NCI-H345 (cell line): ENCODE measurements at regions not wholly inside any gene's neighbourhood (a gene's known extent, or its start where the extent isn't known, plus 50 kb on each side); places are given as distances from the start of the nearest gene placed in this dataset.
"Not testable (repeated sequence)": the region's sequence is repeated elsewhere in the genome, so short reads cannot be mapped to it uniquely, and the experiment has no call there.

Source experiments
- DNase-seq: peaks from one replicate; lab custom pipeline; 2025; lab: John Stamatoyannopoulos, UW

- no peak for DNase-seq
Measured at GRCh38 chr6:6946206-6947155, 161.3 kb upstream of the RREB1 start.

GRCh38 chr6:6950373-6951145 lies 157.2 kb upstream of the RREB1 start:
- DNase-seq = no peak

- DNase-seq = no peak
Measured at GRCh38 chr6:6951355-6951754, 156.4 kb upstream of the RREB1 start.

DNA sequence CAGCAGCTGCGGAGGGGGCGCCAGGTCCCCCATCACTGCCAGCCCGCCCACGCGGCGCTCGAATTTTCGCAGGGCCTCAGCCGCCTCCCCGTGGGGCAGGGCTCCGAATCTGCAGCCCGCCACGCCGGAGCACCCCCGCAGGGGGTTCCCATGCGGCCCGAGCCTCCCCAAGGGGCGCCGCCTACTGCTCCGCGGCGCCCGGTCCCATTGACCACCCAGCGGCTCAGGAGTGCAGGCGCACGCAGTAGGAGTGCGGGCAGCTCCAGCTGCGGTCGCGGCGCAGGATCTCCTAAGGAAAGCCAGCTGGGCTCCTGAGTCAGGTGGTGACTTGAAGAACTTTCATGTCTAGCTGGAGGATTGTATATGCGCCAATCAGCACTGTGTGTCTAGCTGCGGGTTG lies 155.3 kb upstream of the RREB1 start:
- no peak for DNase-seq

DNA sequence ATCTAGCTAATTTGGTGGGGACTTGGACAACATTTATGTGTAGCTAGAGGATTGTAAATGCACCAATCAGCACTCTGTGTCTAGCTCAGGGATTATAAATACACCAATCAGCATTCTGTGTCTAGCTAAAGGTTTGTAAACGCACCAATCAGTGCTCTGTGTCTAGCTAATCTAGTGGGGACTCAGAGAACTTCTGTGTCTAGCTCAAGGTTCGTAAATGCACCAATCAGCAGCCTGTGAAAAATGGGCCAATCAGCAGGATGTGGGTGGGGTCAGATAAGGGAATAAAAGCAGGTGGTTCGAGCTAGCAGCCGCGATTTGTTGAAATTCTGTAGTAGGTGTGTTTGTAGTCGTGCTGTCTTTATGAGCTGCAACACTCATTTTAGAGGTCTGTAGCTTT lies 154.8 kb upstream of the RREB1 start:
- DNase-seq = not testable (repeated sequence)

DNA sequence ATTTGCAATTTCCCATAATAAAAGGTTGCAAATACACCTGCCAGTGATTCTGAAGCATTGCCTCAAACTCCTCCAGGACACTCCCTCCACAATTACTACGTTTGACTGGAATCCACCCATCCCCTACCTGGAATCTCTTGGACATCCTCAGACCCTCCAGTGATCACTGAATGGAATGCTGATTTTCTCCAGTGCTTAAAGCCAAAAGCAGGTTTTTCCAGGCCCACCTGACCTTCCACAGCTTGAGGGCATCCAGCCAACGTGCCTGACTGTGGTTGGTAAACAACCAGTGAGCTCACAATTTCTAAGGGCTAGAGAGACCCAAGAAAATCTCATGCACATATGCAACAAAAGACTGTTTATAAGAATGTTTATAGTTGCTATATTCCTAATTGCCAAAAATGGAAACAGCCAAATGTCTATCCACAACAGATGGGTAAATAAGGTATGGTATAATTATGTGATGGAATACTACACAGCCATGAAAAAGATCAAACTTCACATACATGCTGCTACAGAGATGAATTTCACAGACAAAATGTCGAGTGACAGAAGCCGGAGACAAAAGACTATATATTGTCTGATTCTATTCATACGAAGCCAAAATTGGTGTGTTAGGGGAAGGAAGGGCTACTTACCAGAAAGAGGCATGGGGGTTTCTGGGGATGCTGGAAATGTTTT lies 147.1 kb upstream of the RREB1 start:
- no peak for DNase-seq

- no peak for DNase-seq
Measured at GRCh38 chr6:6962086-6962485, 145.7 kb upstream of the RREB1 start.

DNA sequence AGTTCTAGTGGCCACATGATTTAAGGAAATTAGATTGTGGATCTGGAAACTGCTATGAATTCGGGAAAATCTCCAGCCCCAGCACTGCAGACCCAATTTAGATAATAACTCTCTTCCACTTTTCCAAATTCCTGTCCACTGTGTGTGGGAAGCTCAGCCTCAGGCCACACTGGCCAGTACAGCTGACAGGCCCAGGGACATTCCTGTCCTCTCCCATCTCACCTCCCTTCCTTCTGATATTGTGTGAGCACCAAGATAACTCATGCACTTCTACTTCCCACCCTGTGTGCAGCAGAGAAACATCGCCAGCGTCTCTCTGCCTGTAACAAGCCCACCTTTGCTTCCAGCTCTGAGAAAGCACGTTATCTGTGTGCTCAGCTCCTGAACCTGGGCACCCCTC lies 145.1 kb upstream of the RREB1 start:
- no peak for DNase-seq

DNA sequence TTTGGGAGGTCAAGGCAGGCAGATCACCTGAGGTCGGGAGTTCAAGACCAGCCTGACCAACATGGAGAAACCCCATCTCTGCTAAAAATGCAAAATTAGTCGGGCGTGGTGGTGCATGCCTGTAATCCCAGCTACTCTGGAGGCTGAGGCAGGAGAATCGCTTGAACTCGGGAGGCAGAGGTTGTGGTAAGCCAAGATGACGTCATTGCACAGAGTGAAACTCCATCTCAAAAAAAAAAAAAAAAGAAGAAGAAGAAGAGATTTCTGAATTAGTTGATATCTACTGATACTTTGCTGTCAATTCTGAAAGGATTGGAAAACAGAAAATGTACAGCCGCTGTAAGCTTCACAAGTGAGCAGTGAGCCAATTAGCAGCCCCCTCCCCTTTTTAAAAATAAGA lies 144.4 kb upstream of the RREB1 start:
- not testable (repeated sequence) for DNase-seq

GRCh38 chr6:6964675-6965074 lies 143.1 kb upstream of the RREB1 start:
- no peak for DNase-seq

DNA sequence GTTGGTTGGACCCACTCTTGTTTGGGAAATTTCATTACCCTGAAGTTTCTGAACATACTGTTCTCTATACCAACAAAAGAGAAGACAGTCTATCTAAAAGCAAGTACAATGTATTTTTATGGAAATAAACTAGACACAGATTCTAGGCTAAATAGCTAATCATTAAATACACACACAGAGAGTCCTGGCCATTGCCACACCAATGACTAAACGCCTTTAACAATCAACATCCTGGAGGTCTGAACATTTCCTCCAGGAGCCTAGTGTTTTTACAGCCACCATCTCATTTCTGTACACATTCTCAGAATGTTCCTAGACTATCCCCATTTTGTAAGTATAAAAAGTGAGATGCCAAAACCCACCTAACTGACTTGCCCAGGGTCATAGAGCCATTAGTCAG lies 141.6 kb upstream of the RREB1 start:
- no peak for DNase-seq

DNA sequence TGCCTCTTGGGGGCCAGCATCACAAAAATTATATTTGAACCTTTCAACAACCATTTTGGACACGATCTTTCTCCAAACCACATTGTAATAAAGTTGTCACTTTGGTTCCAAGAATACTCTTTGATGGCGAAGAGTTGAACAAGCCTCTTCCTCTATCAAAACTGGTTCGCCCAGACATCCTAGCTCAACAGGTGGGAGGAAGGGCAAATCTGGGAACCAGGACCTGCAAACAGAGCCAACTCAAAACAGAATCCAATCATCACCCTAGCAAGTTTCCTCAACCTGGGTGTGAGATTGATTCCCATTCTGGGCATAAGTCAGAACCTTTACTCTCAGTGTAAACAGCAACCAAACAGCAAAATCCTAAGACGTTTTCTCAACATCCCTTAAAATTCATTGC lies 141.2 kb upstream of the RREB1 start:
- DNase-seq = no peak

DNA sequence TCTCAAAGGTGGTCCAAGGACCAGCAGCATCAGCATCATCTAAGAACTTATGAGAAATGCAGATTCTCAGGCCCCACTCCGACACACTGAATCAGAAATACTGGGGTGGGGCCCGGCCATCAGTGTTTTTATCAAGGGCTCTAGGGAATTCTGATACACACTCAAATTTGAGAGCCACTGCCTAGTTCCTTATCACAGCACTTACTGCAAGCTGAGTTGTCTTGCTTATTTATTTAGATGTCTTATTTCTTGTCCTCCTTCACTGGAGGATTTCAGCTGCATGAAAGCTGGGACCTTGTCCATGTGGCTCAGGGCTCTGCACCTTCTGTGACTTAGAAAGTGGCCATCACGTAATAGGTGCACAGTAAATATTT lies 139.4 kb upstream of the RREB1 start:
- no peak for DNase-seq

- no peak for DNase-seq
Measured at GRCh38 chr6:6968731-6969552, 138.8 kb upstream of the RREB1 start.

DNA sequence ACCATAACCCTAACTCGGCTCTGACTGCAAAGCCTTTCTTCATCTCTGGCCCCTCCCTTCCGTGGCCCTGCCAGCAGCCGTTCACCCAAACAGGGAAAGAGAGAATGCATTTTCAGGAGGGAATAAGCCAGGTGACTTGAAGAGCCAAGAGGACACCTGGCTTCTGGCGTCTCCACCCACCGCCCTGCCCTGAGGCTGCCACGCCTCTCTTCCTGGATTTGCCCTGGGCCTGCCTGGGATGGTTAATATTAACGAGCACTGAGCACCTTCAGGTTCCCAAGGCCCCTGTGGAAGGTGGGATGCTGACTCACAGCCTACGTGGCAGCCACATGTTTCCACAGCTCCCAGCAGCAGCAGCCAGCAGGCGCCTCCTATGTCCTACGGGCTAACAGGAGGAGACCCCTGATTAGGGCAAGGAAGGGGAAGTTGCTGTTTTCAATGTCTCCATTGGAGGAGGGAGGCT lies 138.0 kb upstream of the RREB1 start:
- DNase-seq = no peak

DNA sequence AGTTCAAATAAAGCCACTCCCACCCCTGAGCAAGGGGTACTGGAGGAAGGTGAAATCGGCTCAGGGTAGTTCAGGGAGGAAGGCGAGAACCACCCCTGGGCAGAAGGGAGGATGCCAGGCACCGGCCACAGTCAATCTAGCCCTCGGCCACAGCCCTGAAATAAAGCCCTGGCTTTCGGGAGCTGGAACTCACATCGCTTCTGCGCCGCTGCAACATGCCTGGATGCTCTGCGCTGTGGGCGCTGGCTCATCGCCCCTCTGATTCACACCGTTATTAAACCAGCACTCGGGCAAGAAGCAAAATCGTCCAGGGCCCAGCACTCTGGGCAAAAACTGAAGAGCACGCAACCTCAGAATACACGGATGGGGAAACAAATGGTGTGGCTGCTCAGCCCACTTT lies 136.9 kb upstream of the RREB1 start:
- no peak for DNase-seq

- no peak for DNase-seq
Measured at GRCh38 chr6:6971369-6971768, 136.4 kb upstream of the RREB1 start.

- no peak for DNase-seq
Measured at GRCh38 chr6:6972456-6972855, 135.3 kb upstream of the RREB1 start.

DNA sequence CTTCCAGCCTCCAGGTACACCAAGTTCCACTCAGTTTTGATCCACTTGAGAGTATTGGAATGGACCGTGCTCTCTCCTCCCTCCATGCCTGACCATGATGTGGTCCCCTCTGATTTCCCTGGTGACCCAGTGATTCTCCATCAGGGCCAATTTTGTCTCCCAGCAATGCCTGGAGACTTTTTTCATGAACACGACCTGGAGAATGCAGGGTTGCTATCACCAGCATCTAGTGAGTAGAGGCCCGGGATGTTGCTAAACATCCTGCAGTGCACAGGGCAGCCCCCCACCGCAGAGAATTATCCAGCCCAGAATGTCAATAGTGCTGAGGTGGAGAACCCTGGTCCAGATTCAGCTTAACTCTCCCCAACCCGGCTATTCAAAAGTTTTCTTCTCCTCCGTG lies 134.0 kb upstream of the RREB1 start:
- DNase-seq = no peak

DNA sequence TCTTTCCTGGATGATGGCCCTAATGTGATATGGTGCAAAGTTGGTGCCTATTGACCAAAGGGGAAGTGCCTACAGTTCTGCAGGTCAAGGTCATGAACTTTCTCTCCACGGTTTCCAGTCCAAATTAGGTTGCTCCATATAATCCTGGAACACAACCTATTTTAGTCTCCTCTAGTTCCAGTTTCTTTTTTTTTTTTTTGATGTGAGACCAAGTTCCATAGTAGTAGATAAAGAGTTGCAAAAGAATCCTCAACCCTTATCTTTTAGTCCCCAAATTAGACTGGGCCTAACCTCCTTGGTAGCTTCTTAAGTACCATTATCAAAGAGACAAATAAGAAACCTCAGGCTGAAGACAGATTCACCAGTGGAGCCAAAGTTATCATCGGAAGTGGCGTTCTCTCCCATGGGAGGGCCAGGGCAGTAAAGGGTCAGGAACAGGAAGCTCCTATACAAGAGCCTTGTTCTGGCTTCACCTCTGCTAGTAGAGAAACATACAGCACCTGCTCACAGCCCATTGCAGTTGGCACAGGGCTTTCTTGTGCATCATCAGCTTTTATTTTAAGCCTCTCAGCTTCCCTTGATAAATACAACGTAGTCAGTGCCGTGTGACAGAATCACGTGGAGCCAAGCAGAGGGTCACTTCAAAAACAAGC lies 132.2 kb upstream of the RREB1 start:
- peak; percentile 11 for DNase-seq

DNA sequence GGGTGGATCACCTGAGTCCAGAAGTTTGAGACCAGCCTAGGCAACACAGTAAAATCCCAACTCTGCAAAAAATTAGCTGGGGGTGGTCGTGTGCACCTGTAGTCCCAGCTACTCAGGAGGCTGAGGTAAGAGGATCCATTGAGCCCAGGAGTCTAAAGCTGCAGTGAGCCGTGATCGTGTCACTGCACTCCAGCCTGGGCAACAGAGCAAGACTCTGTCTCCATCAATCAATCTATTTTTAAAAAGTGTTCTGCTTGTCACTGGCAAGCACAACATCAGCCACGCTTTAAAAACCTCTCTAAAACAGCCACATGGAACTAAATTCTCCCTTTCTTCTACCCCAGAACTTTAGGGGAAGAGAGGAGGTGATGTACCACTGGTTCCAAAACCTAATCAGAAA lies 131.6 kb upstream of the RREB1 start:
- DNase-seq = no peak
